ENCODE measurements at regions not wholly inside any gene's neighbourhood (a gene's known extent, or its start where the extent isn't known, plus 50 kb on each side); places are given as distances from the start of the nearest gene placed in this dataset.

DNA sequence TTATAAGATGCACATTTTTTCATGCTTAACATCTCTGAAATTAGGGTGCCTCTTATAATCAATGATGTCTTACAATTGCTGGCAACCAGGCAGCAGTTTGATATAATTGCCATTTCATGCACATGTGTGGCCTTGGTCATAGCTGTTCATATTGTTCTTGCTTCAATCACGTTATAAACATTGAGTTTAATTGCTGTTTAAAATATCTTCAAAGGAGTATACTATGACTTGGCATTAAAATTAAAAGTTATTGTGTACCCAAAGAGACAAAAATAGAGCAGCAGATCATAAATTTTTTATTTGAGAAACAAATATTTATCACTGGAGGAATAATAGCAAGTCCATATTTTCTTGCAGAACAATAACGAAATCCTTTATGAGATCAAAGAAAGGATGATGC is 325.5 kb downstream of the LMX1A start:
- DNase-seq, result no peak
- H3K27ac ChIP-seq (ENCODE audit: low read depth in 1 of 2, low read length in 2 of 2), result no peak overlapping the region
- WGBS, 2 donors, result 78 to 88% methylated on average over 2 of the region's 2 CpGs
- H3K4me1 ChIP-seq (ENCODE audit: control insufficient read depth in 1 of 2, insufficient read depth in 2 of 2, low read length in 2 of 2), result no peaks in the 10 kb centered on the region
- no peaks in the 10 kb centered on the region for H3K36me3 ChIP-seq (ENCODE audit: control insufficient read depth in 1 of 2, insufficient read depth in 2 of 2, low read length in 1 of 2)
- H3K27me3 ChIP-seq (ENCODE audit: control insufficient read depth in 1 of 2, insufficient read depth in 2 of 2, low read length in 1 of 2), result peaks cover under 1 to 2% of the 10 kb centered on the region in 2 donors
- peaks cover 2% of the 10 kb centered on the region for H3K9me3 ChIP-seq (ENCODE audit: control insufficient read depth, low read length)
- intact Hi-C loops (cut with DNase I), result no loop called here
- ATAC-seq (ENCODE audit: low FRiP score), result no peak
- H3K4me3 ChIP-seq (ENCODE audit: low read length in 2 of 2), result no peak overlapping the region

DNA sequence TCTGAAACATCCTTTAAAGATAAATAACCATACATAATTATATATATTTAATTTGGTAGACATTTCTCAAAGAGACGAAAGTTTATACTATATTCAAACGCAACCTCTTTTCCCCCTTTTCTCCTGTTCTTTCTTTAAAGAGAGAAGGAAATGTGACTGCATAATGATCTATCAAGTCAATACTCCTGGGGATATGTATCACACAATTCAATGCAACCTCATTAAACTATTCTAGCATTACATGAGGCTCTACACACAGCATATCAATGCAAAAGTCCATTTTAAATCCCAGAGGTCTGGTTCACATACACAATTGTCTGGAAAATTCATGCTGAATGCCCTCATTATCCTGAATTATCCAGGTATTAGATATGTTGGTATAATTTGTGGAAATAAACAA is 330.7 kb downstream of the LMX1A start:
- Histone ChIP-seq H3K27ac (ENCODE audit: low read depth in 1 of 2, low read length in 2 of 2) (no peak overlapping the region), H3K4me1 (ENCODE audit: control insufficient read depth in 1 of 2, insufficient read depth in 2 of 2, low read length in 2 of 2) (no peaks in the 10 kb centered on the region), H3K4me3 (ENCODE audit: low read length in 2 of 2) (no peak overlapping the region), H3K36me3 (ENCODE audit: control insufficient read depth in 1 of 2, insufficient read depth in 2 of 2, low read length in 1 of 2) (no peaks in the 10 kb centered on the region), H3K9me3 (ENCODE audit: control insufficient read depth, low read length) (peaks cover 7% of the 10 kb centered on the region), H3K27me3 (ENCODE audit: control insufficient read depth in 1 of 2, insufficient read depth in 2 of 2, low read length in 1 of 2) (peaks cover 0 to 5% of the 10 kb centered on the region in 2 donors)
- ATAC-seq (ENCODE audit: low FRiP score), result no peak
- no peak for DNase-seq
- intact Hi-C loops (cut with DNase I), result no loop called here
- 91 to 95% methylated on average over 2 of the region's 2 CpGs for WGBS, 2 donors

DNA sequence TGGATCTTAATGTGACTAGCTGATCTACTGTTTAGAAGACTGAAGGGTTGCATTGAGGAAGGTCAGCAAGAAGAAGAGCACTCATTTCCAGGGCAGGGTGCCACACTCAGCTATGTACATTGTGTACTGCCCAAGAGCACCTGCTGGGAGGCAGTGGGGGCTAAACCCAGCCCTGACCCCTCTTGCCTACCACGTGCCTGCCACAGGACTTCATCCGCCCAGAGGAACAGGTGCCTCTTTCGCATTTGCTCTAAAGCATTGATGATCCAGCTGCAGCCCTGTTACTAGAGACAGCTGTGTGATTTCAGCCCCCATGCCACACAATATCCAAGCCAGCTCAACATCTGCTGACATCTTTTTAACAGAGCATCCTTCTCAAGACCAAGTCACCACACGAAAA is 341.8 kb downstream of the LMX1A start:
- WGBS, 2 donors, result 91 to 94% methylated on average over 4 of the region's 4 CpGs

DNA sequence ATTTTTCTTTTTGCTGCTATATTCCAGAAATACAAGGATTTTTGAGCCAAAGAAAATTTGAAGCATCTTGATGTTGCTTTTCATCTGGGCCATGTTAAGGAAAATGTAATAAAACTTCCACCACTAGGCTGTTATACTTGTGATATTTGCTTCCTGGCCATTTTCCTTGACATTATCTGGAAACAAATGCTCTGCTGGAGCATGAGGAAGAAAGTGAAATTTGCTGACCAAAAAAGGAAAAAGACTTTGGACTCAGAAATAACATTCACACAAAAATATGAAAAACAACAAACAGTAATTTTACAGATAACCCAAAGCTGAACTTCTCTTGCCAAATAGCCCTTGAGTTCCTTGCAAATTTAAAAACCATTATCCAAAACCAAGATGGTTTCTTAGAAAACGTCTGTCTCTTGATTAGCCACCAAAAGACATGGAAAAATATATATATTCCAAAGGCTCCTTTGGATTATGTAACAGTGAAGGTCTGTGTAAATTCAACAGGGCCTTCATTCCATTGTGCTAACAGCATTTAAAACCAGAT is 344.5 kb downstream of the LMX1A start:
- ATAC-seq (ENCODE audit: low FRiP score), result no peak
- 3% methylated on average over 1 of the region's 1 CpG for WGBS, 2 donors
- no peak overlapping the region for H3K27ac ChIP-seq (ENCODE audit: low read depth in 1 of 2, low read length in 2 of 2)

More for the DNA sequence above, 341.8 kb downstream of the LMX1A start:
- ATAC-seq (ENCODE audit: low FRiP score) (no peak), DNase-seq (no peak)
- Histone ChIP-seq H3K27ac (ENCODE audit: low read depth in 1 of 2, low read length in 2 of 2) (no peak overlapping the region), H3K4me1 (ENCODE audit: control insufficient read depth in 1 of 2, insufficient read depth in 2 of 2, low read length in 2 of 2) (no peaks in the 10 kb centered on the region), H3K27me3 (ENCODE audit: control insufficient read depth in 1 of 2, insufficient read depth in 2 of 2, low read length in 1 of 2) (no peaks in the 10 kb centered on the region), H3K36me3 (ENCODE audit: control insufficient read depth in 1 of 2, insufficient read depth in 2 of 2, low read length in 1 of 2) (no peaks in the 10 kb centered on the region), H3K4me3 (ENCODE audit: low read length in 2 of 2) (no peak overlapping the region), H3K9me3 (ENCODE audit: control insufficient read depth, low read length) (no peaks in the 10 kb centered on the region)
- intact Hi-C loops (cut with DNase I), result no loop called here

DNA sequence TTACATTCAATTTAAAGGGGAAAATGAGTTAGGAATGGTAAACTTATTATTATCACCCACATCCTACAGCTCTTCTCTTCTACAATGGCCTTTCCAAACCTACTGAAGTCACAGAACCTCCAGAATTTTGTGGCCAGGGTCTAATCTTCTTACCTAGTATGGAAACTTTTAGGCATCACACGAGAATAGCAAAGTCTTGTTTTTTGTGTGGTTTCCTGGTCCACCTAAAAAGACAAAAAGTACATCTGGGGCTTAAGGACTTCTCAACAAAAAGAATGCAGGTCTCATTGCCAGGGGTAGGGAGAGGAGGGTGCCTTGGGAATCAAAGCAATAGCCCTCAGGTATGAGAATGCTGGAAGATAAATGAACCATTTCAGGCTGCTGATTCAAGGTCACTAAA is 345.3 kb downstream of the LMX1A start:
- no peaks in the 10 kb centered on the region for H3K9me3 ChIP-seq (ENCODE audit: control insufficient read depth, low read length)
- intact Hi-C loops (cut with DNase I), result no loop called here
- ATAC-seq (ENCODE audit: low FRiP score) (no peak), DNase-seq (no peak)
- H3K4me3 ChIP-seq (ENCODE audit: low read length in 2 of 2), result no peak overlapping the region
- no peak overlapping the region for H3K27ac ChIP-seq (ENCODE audit: low read depth in 1 of 2, low read length in 2 of 2)
- no peaks in the 10 kb centered on the region for H3K4me1 ChIP-seq (ENCODE audit: control insufficient read depth in 1 of 2, insufficient read depth in 2 of 2, low read length in 2 of 2)
- H3K27me3 ChIP-seq (ENCODE audit: control insufficient read depth in 1 of 2, insufficient read depth in 2 of 2, low read length in 1 of 2), result no peaks in the 10 kb centered on the region
- no peaks in the 10 kb centered on the region for H3K36me3 ChIP-seq (ENCODE audit: control insufficient read depth in 1 of 2, insufficient read depth in 2 of 2, low read length in 1 of 2)
- 62 to 83% methylated on average over 1 of the region's 1 CpG for WGBS, 2 donors

More for the DNA sequence above, 344.5 kb downstream of the LMX1A start:
- H3K36me3 ChIP-seq (ENCODE audit: control insufficient read depth in 1 of 2, insufficient read depth in 2 of 2, low read length in 1 of 2), result no peaks in the 10 kb centered on the region
- no peaks in the 10 kb centered on the region for H3K4me1 ChIP-seq (ENCODE audit: control insufficient read depth in 1 of 2, insufficient read depth in 2 of 2, low read length in 2 of 2)
- DNase-seq, result no peak
- no peaks in the 10 kb centered on the region for H3K27me3 ChIP-seq (ENCODE audit: control insufficient read depth in 1 of 2, insufficient read depth in 2 of 2, low read length in 1 of 2)
- H3K9me3 ChIP-seq (ENCODE audit: control insufficient read depth, low read length), result no peaks in the 10 kb centered on the region
- H3K4me3 ChIP-seq (ENCODE audit: low read length in 2 of 2), result no peak overlapping the region
- intact Hi-C loops (cut with DNase I), result no loop called here

DNA sequence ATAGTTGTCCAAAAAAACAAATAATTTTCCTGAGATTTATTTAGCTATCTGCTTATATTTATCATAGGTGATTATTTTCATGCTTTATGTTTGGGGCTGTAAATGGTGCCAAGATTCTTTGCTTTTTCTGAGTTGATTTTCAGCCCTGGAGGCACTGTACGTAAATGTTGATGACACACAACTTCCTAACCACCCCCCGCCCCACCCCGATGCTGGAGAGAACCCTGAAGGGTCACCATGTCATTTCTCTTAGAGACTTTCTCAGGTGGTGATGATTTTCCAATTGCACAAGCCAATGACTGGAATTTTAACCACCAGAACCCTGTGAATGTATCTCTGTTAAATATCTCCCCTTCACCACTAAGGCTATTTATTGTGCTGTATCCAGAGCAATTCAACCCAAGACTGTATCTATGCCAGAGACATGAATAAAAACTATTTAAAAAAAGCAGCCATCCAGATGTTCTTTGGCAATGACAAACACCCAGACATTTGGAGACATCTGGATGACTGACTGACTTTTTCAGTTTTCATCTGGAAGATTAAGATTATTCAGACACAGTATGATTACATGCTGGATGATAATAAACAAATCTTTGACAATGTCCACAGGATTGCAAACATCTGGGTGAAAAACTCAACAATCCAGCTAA is 346.0 kb downstream of the LMX1A start:
- H3K27ac ChIP-seq (ENCODE audit: low read depth in 1 of 2, low read length in 2 of 2), result no peak overlapping the region
- H3K9me3 ChIP-seq (ENCODE audit: control insufficient read depth, low read length), result no peaks in the 10 kb centered on the region
- H3K36me3 ChIP-seq (ENCODE audit: control insufficient read depth in 1 of 2, insufficient read depth in 2 of 2, low read length in 1 of 2), result no peaks in the 10 kb centered on the region
- ATAC-seq (ENCODE audit: low FRiP score), result no peak
- intact Hi-C loops (cut with DNase I), result no loop called here
- H3K4me1 ChIP-seq (ENCODE audit: control insufficient read depth in 1 of 2, insufficient read depth in 2 of 2, low read length in 2 of 2), result no peaks in the 10 kb centered on the region
- H3K27me3 ChIP-seq (ENCODE audit: control insufficient read depth in 1 of 2, insufficient read depth in 2 of 2, low read length in 1 of 2), result no peaks in the 10 kb centered on the region
- no peak overlapping the region for H3K4me3 ChIP-seq (ENCODE audit: low read length in 2 of 2)
- 59 to 67% methylated on average over 3 of the region's 3 CpGs for WGBS, 2 donors
- no peak for DNase-seq

DNA sequence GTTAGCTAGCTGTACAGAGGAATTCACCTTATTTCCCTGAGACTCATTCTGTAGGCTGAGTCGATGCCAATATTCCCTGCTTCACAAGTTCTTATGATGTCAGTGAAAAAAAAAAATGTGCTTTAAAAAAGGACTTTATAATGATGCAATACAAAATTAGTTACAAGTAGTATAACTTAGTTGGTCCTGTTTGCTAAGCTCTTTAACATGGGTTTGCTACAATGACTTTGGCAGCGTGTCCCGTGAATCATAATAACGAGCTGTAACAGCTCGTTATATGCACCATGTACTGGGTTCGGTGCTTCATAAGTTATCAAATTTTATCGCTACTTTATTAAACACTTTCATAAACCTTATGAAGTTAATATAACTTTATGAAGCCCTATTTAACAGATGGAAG is 349.7 kb downstream of the LMX1A start:
- peaks cover 2% of the 10 kb centered on the region for H3K9me3 ChIP-seq (ENCODE audit: control insufficient read depth, low read length)
- H3K27ac ChIP-seq (ENCODE audit: low read depth in 1 of 2, low read length in 2 of 2), result no peak overlapping the region
- no peak overlapping the region for H3K4me3 ChIP-seq (ENCODE audit: low read length in 2 of 2)
- WGBS, 2 donors, result 95% methylated on average over 7 of the region's 7 CpGs
- no peaks in the 10 kb centered on the region for H3K36me3 ChIP-seq (ENCODE audit: control insufficient read depth in 1 of 2, insufficient read depth in 2 of 2, low read length in 1 of 2)
- H3K27me3 ChIP-seq (ENCODE audit: control insufficient read depth in 1 of 2, insufficient read depth in 2 of 2, low read length in 1 of 2), result no peaks in the 10 kb centered on the region
- DNase-seq, result no peak
- intact Hi-C loops (cut with DNase I), result no loop called here
- no peaks in the 10 kb centered on the region for H3K4me1 ChIP-seq (ENCODE audit: control insufficient read depth in 1 of 2, insufficient read depth in 2 of 2, low read length in 2 of 2)
- no peak for ATAC-seq (ENCODE audit: low FRiP score)

DNA sequence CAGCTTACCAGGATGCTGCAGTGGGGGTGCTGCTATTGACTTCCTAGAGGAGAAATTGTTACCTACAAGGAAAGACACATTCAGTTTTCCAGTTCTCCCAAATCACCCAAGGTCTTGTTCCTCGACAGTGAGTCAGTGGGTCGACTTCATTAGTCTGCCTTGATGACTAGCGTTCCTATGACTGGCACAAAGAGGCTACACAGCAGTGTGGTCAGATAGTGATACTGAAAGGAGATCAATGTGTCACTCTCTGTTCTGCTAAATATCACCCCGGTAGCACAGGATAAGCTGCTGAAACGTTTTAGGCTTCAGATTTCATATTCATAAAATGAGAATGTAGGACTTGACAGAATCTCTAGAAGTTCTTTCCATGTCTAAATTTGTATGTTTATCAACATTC is 357.4 kb downstream of the LMX1A start:
- ATAC-seq (ENCODE audit: low FRiP score) (no peak), DNase-seq (no peak)
- Histone ChIP-seq H3K4me1 (ENCODE audit: control insufficient read depth in 1 of 2, insufficient read depth in 2 of 2, low read length in 2 of 2) (no peaks in the 10 kb centered on the region), H3K9me3 (ENCODE audit: control insufficient read depth, low read length) (peaks cover 2% of the 10 kb centered on the region), H3K27me3 (ENCODE audit: control insufficient read depth in 1 of 2, insufficient read depth in 2 of 2, low read length in 1 of 2) (no peaks in the 10 kb centered on the region), H3K27ac (ENCODE audit: low read depth in 1 of 2, low read length in 2 of 2) (no peak overlapping the region), H3K36me3 (ENCODE audit: control insufficient read depth in 1 of 2, insufficient read depth in 2 of 2, low read length in 1 of 2) (no peaks in the 10 kb centered on the region), H3K4me3 (ENCODE audit: low read length in 2 of 2) (no peak overlapping the region)
- WGBS, 2 donors, result 62 to 78% methylated on average over 5 of the region's 5 CpGs
- intact Hi-C loops (cut with DNase I), result no loop called here

DNA sequence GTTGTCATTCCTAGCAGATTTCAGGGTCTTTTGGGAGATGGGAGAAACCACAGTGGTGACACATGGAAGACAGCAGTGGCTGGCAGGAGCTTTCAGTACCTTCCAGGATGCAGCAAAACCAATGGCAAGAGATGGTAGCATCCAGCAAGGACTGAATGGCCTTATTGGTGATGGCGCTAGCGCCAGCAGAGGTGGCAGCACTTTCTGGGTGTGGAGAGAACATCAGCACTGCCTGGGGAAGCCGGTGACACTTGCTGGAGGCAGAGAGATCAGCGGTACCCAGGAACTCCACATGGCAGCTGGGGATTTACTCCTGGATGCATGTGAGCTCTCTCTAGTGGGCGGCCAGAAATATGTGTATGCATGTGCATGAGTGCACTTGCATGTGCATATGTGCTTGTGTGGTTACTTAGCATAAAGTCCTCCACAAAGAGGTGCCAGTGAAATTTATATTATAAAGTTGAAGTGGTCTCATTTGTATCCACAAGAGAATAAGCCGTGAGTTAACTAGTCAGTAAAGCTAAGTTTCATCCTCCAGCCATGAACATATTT is 364.7 kb downstream of the LMX1A start:
- Histone ChIP-seq H3K27me3 (ENCODE audit: control insufficient read depth in 1 of 2, insufficient read depth in 2 of 2, low read length in 1 of 2) (no peaks in the 10 kb centered on the region), H3K36me3 (ENCODE audit: control insufficient read depth in 1 of 2, insufficient read depth in 2 of 2, low read length in 1 of 2) (no peaks in the 10 kb centered on the region), H3K4me3 (ENCODE audit: low read length in 2 of 2) (no peak overlapping the region), H3K9me3 (ENCODE audit: control insufficient read depth, low read length) (no peaks in the 10 kb centered on the region), H3K27ac (ENCODE audit: low read depth in 1 of 2, low read length in 2 of 2) (no peak overlapping the region), H3K4me1 (ENCODE audit: control insufficient read depth in 1 of 2, insufficient read depth in 2 of 2, low read length in 2 of 2) (no peaks in the 10 kb centered on the region)
- WGBS, 2 donors, result 91 to 95% methylated on average over 6 of the region's 6 CpGs
- ATAC-seq (ENCODE audit: low FRiP score), result no peak
- intact Hi-C loops (cut with DNase I), result no loop called here
- DNase-seq, result no peak

Measured in aorta (tissue), 5 donors.